Body of pancreas (tissue), 4 donors: ENCODE measurements at regions not wholly inside any gene's neighbourhood (a gene's known extent, or its start where the extent isn't known, plus 50 kb on each side); places are given as distances from the start of the nearest gene placed in this dataset.

ENCODE experiments used
- CTCF ChIP-seq, 7 experiments: fragments of 450-650 bp in 4 of 7; fragments of 200-600 bp in 3 of 7; sonication (generic) in 3 of 7; IDR thresholded peaks; one replicate each; pipeline ENCODE4 v1.5.1; 2016 to 2019; ENCODE audit warnings: antibody characterized with exemption in 7 of 7
- POLR2A ChIP-seq, 3 donors: fragments of 450-650 bp; IDR thresholded peaks; one replicate each; pipeline ENCODE4 v1.6.1; 2016; ENCODE audit warnings: antibody characterized with exemption in 3 of 3, mild to moderate bottlenecking in 2 of 3

DNA sequence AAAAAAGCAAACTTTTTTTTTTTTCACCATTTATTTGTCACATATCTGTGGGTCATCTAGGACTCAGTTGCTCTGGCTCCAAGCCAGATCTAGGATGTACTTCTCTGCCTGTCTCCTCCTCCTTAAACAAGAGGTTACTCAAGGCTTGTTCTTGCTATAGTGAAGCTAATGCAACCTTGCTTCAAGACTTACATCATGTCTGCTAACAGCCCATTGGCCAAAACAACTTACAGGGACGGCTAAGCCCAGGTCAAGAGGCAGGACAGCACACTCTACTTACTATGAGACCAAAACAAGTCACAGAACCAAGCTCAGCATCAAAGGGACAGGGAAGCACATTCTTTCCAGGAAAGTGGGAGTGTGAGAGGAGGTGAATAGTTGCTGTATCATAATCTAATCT is 123.8 kb upstream of the BNIP2 start:
- no peak for TF ChIP-seq CTCF (IDR thresholded peaks at IDR 0.05)
- TF ChIP-seq POLR2A (IDR thresholded peaks at IDR 0.05): no peak
